ENCODE measurements at regions not wholly inside any gene's neighbourhood (a gene's known extent, or its start where the extent isn't known, plus 50 kb on each side); places are given as distances from the start of the nearest gene placed in this dataset.

DNA sequence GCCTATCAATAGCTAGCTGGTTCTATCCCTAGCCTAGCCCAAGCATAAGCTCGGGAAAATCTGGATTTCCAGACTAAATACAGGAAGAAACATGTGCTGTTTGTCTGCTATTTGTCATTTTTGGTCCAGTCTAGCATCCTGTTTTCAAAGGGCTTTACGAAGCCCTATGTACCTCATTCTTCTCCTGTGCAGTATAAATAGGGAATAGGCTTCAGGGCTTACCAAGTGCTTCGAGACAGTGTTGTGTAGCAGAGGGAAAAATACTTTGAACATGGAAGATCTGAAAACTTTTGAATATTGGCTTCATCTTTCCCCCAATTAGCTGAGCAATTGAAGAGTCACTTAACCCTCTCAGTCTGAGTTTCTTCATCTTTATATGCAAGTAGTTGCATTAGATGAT is 679.8 kb downstream of the TDRD15 start:
- TF ChIP-seq, protein P1, sequence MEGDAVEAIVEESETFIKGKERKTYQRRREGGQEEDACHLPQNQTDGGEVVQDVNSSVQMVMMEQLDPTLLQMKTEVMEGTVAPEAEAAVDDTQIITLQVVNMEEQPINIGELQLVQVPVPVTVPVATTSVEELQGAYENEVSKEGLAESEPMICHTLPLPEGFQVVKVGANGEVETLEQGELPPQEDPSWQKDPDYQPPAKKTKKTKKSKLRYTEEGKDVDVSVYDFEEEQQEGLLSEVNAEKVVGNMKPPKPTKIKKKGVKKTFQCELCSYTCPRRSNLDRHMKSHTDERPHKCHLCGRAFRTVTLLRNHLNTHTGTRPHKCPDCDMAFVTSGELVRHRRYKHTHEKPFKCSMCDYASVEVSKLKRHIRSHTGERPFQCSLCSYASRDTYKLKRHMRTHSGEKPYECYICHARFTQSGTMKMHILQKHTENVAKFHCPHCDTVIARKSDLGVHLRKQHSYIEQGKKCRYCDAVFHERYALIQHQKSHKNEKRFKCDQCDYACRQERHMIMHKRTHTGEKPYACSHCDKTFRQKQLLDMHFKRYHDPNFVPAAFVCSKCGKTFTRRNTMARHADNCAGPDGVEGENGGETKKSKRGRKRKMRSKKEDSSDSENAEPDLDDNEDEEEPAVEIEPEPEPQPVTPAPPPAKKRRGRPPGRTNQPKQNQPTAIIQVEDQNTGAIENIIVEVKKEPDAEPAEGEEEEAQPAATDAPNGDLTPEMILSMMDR (IDR thresholded peaks at IDR 0.05) = no peak
- TF ChIP-seq POLR2A (IDR thresholded peaks at IDR 0.05) (no peak), EP300 (IDR thresholded peaks at IDR 0.05) (no peak)

Data from ovary (tissue), 3 donors.